B cell (primary cell): ENCODE measurements at regions not wholly inside any gene's neighbourhood (a gene's known extent, or its start where the extent isn't known, plus 50 kb on each side); places are given as distances from the start of the nearest gene placed in this dataset.

Experiments
- ATAC-seq: fragments of 200-7000 bp; cut with Tn5 transposase; one replicate; pipeline ENCODE4 v1.10.0; 2021; ENCODE audit warnings: low read depth, mild to moderate bottlenecking, moderate number of reproducible peaks, moderate library complexity
- CTCF ChIA-PET: fragments of 350-600 bp; sonication (Branson Sonifier 250); formaldehyde crosslinking; loops from one replicate; lab custom pipeline; 2021; ENCODE audit warnings: antibody characterized with exemption, inconsistent platforms; lab: Charles Lee
- POLR2A ChIA-PET: fragments of 350-600 bp; sonication (Branson Sonifier 250); formaldehyde crosslinking; loops from one replicate; lab custom pipeline; 2021; ENCODE audit warnings: antibody characterized with exemption; lab: Charles Lee
- DNase-seq: peaks from one replicate; pipeline ENCODE4 v3.0.0; 2013
- H2AFZ ChIP-seq: 2 replicates; pipeline ENCODE4 v1.6.1; 2012; ENCODE audit warnings: mild to moderate bottlenecking, low read depth, low read length; ENCODE audit not compliant: insufficient read depth, poor library complexity, severe bottlenecking
- H3K27ac ChIP-seq, 2 donors: 1 replicate in 1 of 2; 2 replicates in 1 of 2; pipeline ENCODE4 v1.5.1; 2012 to 2013; ENCODE audit warnings: low read length in 2 of 2, mild to moderate bottlenecking in 2 of 2, moderate library complexity in 1 of 2
- H3K27me3 ChIP-seq, 4 experiments: fragments of 200-600 bp in 1 of 4; sonication (generic) in 1 of 4; replicated peaks in 1 of 4; 1 replicate in 2 of 4; 2 replicates in 2 of 4; pipeline versions ENCODE4 v1.6.1 to v1.7.0; 2013 to 2016; ENCODE audit warnings: low read length in 3 of 4, mild to moderate bottlenecking in 2 of 4, mixed read lengths in 1 of 4, moderate library complexity in 1 of 4; ENCODE audit not compliant: insufficient read depth in 4 of 4, control insufficient read depth in 3 of 4; ENCODE audit errors: control extremely low read depth in 1 of 4
- H3K36me3 ChIP-seq, 2 experiments: replicated peaks in 1 of 2; 1 replicate in 1 of 2; 2 replicates in 1 of 2; pipeline versions ENCODE4 v1.6.1 to v1.7.1; 2013; ENCODE audit warnings: low read length in 1 of 2; ENCODE audit not compliant: insufficient read depth in 2 of 2, control insufficient read depth in 1 of 2; ENCODE audit errors: control extremely low read depth in 1 of 2, extremely low read depth in 1 of 2
- H3K4me1 ChIP-seq, 2 donors: fragments of 200-600 bp in 1 of 2; sonication (generic) in 1 of 2; 1 replicate in 1 of 2; 2 replicates in 1 of 2; pipeline versions ENCODE4 v1.5.1 to v1.6.1; 2013 to 2017; ENCODE audit warnings: low read length in 2 of 2; ENCODE audit not compliant: control insufficient read depth in 2 of 2, insufficient read depth in 2 of 2
- H3K4me2 ChIP-seq: replicated peaks from 2 replicates; pipeline ENCODE3; 2012; ENCODE audit warnings: mild to moderate bottlenecking, low read depth, low read length; ENCODE audit not compliant: poor library complexity, severe bottlenecking
- H3K4me3 ChIP-seq, 5 experiments: fragments of 200-600 bp in 1 of 5; sonication (generic) in 1 of 5; 1 replicate in 3 of 5; 2 replicates in 2 of 5; pipeline versions ENCODE4 v1.5.1 to v1.7.0; 2011 to 2016; ENCODE audit warnings: low read length in 4 of 5, mild to moderate bottlenecking in 4 of 5, low read depth in 2 of 5, control low read depth in 1 of 5, moderate library complexity in 1 of 5; ENCODE audit not compliant: insufficient read depth in 1 of 5; ENCODE audit errors: control extremely low read depth in 1 of 5, extremely low read depth in 1 of 5
- H3K79me2 ChIP-seq: fragments of 200-600 bp; sonication (generic); one replicate; pipeline ENCODE4 v1.6.0; 2016; ENCODE audit warnings: low read length; ENCODE audit not compliant: control insufficient read depth, insufficient read depth
- H3K9ac ChIP-seq: fragments of 200-600 bp; sonication (generic); 2 replicates; pipeline ENCODE4 v1.6.1; 2017; ENCODE audit warnings: mild to moderate bottlenecking, low read length, moderate library complexity
- H3K9me3 ChIP-seq, 3 donors: one replicate each; pipeline versions ENCODE4 v1.6.1 to v1.7.1; 2013; ENCODE audit warnings: low read length in 2 of 3; ENCODE audit not compliant: control insufficient read depth in 2 of 3, insufficient read depth in 1 of 3; ENCODE audit errors: control extremely low read depth in 1 of 3
- H4K20me1 ChIP-seq: 2 replicates; pipeline ENCODE4 v1.6.0; 2012; ENCODE audit warnings: mild to moderate bottlenecking, low read length; ENCODE audit not compliant: insufficient read depth, control insufficient read depth, poor library complexity, severe bottlenecking
- H3K27ac Mint-ChIP-seq: one replicate; pipeline ENCODE4 v1.8.0; 2021; ENCODE audit warnings: mixed read lengths
- H3K27me3 Mint-ChIP-seq: one replicate; pipeline ENCODE4 v1.8.0; 2021; ENCODE audit warnings: mixed read lengths
- H3K4me1 Mint-ChIP-seq: one replicate; pipeline ENCODE4 v1.8.0; 2021; ENCODE audit warnings: mixed read lengths
- H3K4me3 Mint-ChIP-seq: one replicate; pipeline ENCODE4 v1.8.0; 2021; ENCODE audit warnings: mixed read lengths
- H3K9me3 Mint-ChIP-seq: one replicate; pipeline ENCODE4 v1.8.0; 2022; ENCODE audit warnings: mixed read lengths; ENCODE audit not compliant: insufficient read depth
- EZH2 ChIP-seq: IDR thresholded peaks from 2 replicates; pipeline ENCODE4 v1.6.1; 2012; ENCODE audit warnings: borderline replicate concordance, low read depth, mild to moderate bottlenecking, moderate library complexity, low read length; ENCODE audit not compliant: insufficient read depth, poor library complexity, severe bottlenecking
- WGBS: methylation state at CpG from one replicate; pipeline ENCODE4 v1.1.5; 2013; ENCODE audit warnings: missing lambda C conversion rate; ENCODE audit not compliant: insufficient coverage; 5-methylcytosine and 5-hydroxymethylcytosine counted together
- intact Hi-C: fragments of 100-400 bp; cut with micrococcal nuclease; formaldehyde crosslinking; loops from one replicate; pipeline ENCODE4 v1.10.0; 2022
- TF ChIP-seq, protein P1 (sequence below): fragments of 200-600 bp; IDR thresholded peaks from one replicate; pipeline ENCODE4 v1.8.0; 2022; ENCODE audit warnings: antibody characterized with exemption, mild to moderate bottlenecking

DNA sequence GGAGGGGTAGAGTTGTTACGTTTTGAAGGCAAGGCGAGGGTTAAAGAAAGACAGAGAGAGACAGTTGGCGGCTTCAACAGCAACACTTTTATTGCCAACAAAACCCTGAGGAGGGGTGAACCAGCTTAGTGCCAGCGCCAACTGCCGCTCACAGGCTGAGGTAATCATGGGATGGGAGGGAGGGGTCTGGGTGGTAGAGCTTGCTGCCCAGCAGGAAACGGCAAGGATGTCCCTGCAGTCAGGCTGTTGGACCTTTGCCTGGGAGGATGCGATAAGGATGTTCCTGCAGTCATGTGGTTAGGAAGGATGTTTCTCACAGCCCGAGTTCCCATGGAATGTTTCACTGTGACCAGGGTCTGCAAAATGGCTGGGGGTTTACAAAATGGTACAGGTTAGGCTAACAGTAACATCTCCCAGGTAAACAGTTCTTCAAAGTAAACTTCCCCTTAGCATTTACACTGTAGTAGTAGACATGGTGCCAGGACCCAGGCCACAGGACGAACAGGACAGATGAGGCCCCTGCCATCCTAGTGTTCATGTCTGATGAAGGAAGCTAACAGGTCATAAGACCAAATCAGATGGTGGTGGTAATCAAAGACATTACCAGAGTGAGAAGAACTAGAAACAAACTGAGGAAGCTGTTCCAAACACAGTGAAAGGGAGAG lies 647.3 kb upstream of the DEFB115 start:
- Histone ChIP-seq H3K4me3 (no peak overlapping the region), H3K9me3 (peaks cover 0 to 29% (median 1%) of the 10 kb centered on the region in 3 donors), H3K27me3 (no peaks in the 10 kb centered on the region), H4K20me1 (no peaks in the 10 kb centered on the region), H3K4me1 (no peaks in the 10 kb centered on the region), H3K79me2 (no peaks in the 10 kb centered on the region), H2AFZ (no peak overlapping the region), H3K4me2 (no peak overlapping the region), H3K27ac (no peak overlapping the region), H3K9ac (no peak overlapping the region), H3K36me3 (no peaks in the 10 kb centered on the region)
- Mint-ChIP-seq H3K4me3 (no peak overlapping the region), H3K27me3 (no peaks in the 10 kb centered on the region), H3K27ac (no peak overlapping the region), H3K9me3 (peaks cover 9% of the 10 kb centered on the region), H3K4me1 (no peaks in the 10 kb centered on the region)
- POLR2A ChIA-PET, result no interaction called here
- 84% methylated on average over 5 of the region's 9 CpGs for WGBS
- CTCF ChIA-PET, result no interaction called here
- no peak for TF ChIP-seq EZH2
- TF ChIP-seq, protein P1, sequence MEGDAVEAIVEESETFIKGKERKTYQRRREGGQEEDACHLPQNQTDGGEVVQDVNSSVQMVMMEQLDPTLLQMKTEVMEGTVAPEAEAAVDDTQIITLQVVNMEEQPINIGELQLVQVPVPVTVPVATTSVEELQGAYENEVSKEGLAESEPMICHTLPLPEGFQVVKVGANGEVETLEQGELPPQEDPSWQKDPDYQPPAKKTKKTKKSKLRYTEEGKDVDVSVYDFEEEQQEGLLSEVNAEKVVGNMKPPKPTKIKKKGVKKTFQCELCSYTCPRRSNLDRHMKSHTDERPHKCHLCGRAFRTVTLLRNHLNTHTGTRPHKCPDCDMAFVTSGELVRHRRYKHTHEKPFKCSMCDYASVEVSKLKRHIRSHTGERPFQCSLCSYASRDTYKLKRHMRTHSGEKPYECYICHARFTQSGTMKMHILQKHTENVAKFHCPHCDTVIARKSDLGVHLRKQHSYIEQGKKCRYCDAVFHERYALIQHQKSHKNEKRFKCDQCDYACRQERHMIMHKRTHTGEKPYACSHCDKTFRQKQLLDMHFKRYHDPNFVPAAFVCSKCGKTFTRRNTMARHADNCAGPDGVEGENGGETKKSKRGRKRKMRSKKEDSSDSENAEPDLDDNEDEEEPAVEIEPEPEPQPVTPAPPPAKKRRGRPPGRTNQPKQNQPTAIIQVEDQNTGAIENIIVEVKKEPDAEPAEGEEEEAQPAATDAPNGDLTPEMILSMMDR, result no peak
- intact Hi-C loops, result no loop called here
- ATAC-seq (no peak), DNase-seq (no peak)

DNA sequence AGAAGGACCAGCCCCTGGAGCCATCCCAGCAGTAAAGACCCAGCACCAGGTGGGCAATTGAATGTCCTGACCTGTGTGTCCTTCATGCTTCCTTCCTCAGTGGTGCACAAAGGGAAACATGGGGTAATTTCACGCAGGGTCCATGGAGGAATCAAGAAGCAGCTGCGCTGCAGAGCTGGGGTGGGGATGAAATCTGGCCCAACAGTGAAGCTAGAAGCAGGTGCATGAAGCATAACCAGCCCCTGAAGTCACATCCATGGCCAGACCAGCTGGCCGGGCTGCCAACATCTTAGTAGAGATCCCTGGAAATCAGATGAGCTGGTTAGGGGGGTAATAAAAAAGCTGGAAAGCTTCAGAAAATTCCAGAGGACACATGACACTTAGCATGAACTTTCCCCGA lies 646.7 kb upstream of the DEFB115 start:
- CTCF ChIA-PET, result no interaction called here

More for the DNA sequence above, 646.7 kb upstream of the DEFB115 start:
- H3K4me1 ChIP-seq, result no peaks in the 10 kb centered on the region
- 100% methylated on average over 2 of the region's 4 CpGs for WGBS
- no peak overlapping the region for H2AFZ ChIP-seq
- H3K27ac Mint-ChIP-seq, result no peak overlapping the region
- H3K4me1 Mint-ChIP-seq, result no peaks in the 10 kb centered on the region
- H3K4me3 ChIP-seq, result no peak overlapping the region
- no peak for DNase-seq
- POLR2A ChIA-PET, result no interaction called here
- H3K27me3 Mint-ChIP-seq, result no peaks in the 10 kb centered on the region
- peaks cover 9% of the 10 kb centered on the region for H3K9me3 Mint-ChIP-seq
- H3K27me3 ChIP-seq, result no peaks in the 10 kb centered on the region
- H4K20me1 ChIP-seq, result no peaks in the 10 kb centered on the region
- H3K79me2 ChIP-seq, result no peaks in the 10 kb centered on the region
- no peak for ATAC-seq
- no peak overlapping the region for H3K9ac ChIP-seq
- TF ChIP-seq, protein P1, result no peak
- no peak for TF ChIP-seq EZH2
- intact Hi-C loops, result no loop called here
- H3K9me3 ChIP-seq, result peaks cover 0 to 35% (median 1%) of the 10 kb centered on the region in 3 donors
- no peak overlapping the region for H3K27ac ChIP-seq
- no peaks in the 10 kb centered on the region for H3K36me3 ChIP-seq
- no peak overlapping the region for H3K4me2 ChIP-seq
- no peak overlapping the region for H3K4me3 Mint-ChIP-seq
